NT2/D1 (cell line): ENCODE measurements at regions not wholly inside any gene's neighbourhood (a gene's known extent, or its start where the extent isn't known, plus 50 kb on each side); places are given as distances from the start of the nearest gene placed in this dataset.

ENCODE experiments used
- DNase-seq: peaks from one replicate; pipeline ENCODE4 v3.0.0-alpha.2; 2011; ENCODE audit warnings: low read depth, low spot score
- H3K27me3 ChIP-seq: 2 replicates; pipeline ENCODE4 v1.6.0; 2011; ENCODE audit warnings: mild to moderate bottlenecking; ENCODE audit not compliant: insufficient read length, insufficient read depth
- H3K36me3 ChIP-seq: 2 replicates; pipeline ENCODE4 v1.6.1; 2011; ENCODE audit warnings: mild to moderate bottlenecking, low read length, mixed read lengths; ENCODE audit not compliant: insufficient read depth, insufficient read length
- H3K4me1 ChIP-seq: 2 replicates; pipeline ENCODE4 v1.5.1; 2011; ENCODE audit not compliant: insufficient read depth, insufficient read length
- H3K4me3 ChIP-seq: 2 replicates; pipeline ENCODE4 v1.5.1; 2011; ENCODE audit warnings: low read depth; ENCODE audit not compliant: insufficient read length
- H3K9ac ChIP-seq: 2 replicates; pipeline ENCODE4 v1.6.0; 2011; ENCODE audit warnings: low read depth; ENCODE audit not compliant: insufficient read length
- H3K9me3 ChIP-seq: 2 replicates; pipeline ENCODE4 v1.5.1; 2011; ENCODE audit warnings: mild to moderate bottlenecking, low read length; ENCODE audit not compliant: insufficient read depth
- SUZ12 ChIP-seq: IDR thresholded peaks from 2 replicates; pipeline ENCODE4 v1.6.1; 2011; ENCODE audit not compliant: insufficient read length, insufficient read depth; ENCODE audit errors: extremely low read depth
- YY1 ChIP-seq: IDR thresholded peaks from 2 replicates; pipeline ENCODE4 v1.6.1; 2011; ENCODE audit not compliant: insufficient read length, insufficient read depth
- ZNF274 ChIP-seq: IDR thresholded peaks from 2 replicates; pipeline ENCODE4 v1.6.1; 2011; ENCODE audit warnings: mild to moderate bottlenecking, low read depth, low read length

DNA sequence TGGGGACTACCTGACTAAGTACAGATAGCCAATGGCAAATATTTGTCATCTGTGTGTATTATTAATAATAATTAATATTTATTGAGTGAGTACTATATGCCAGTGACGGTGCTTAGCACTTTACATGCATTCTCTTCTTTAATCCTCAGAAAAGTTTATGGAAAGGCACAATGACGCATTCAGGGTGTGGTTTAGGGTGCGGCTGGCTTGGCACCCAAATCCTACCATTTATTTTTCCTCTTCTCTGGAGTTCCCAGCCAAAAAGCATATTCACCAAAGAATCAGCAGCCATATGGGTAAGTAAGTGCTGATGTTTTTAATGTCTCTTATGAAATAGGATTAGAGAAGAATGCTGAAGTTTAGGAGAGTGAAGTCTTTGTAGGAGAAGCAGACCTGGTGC lies 140.4 kb upstream of the TP63 start:
- DNase-seq = no peak
- Histone ChIP-seq H3K4me3 (no peak overlapping the region), H3K4me1 (no peaks in the 10 kb centered on the region), H3K9me3 (no peaks in the 10 kb centered on the region), H3K36me3 (no peaks in the 10 kb centered on the region), H3K9ac (no peak overlapping the region), H3K27me3 (no peaks in the 10 kb centered on the region)
- TF ChIP-seq ZNF274 (no peak), SUZ12 (no peak), YY1 (no peak)

DNA sequence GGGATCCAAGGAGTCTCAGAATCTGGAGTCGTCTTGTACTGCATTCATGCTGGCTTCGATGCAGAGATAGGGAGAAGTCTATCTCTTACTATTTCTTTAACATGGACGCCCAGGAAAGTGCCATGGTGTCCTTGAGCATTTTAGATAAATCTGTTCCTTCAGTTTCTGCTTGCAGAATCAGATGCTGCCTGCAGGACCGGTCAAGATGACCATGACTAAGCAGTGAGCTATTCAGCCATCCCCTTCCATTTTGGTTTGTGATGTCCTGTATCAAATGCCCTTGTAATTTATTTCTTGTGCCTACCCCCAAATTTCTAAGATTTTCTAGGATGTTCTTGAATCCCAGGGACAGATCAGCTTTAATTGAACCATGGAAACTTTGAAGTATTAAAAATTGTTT lies 139.4 kb upstream of the TP63 start:
- no peaks in the 10 kb centered on the region for H3K36me3 ChIP-seq
- TF ChIP-seq YY1 (no peak), SUZ12 (no peak), ZNF274 (no peak)
- H3K4me3 ChIP-seq = no peak overlapping the region
- H3K9me3 ChIP-seq = no peaks in the 10 kb centered on the region
- H3K9ac ChIP-seq = no peak overlapping the region
- H3K4me1 ChIP-seq = no peaks in the 10 kb centered on the region
- H3K27me3 ChIP-seq = no peaks in the 10 kb centered on the region
- no peak for DNase-seq

DNA sequence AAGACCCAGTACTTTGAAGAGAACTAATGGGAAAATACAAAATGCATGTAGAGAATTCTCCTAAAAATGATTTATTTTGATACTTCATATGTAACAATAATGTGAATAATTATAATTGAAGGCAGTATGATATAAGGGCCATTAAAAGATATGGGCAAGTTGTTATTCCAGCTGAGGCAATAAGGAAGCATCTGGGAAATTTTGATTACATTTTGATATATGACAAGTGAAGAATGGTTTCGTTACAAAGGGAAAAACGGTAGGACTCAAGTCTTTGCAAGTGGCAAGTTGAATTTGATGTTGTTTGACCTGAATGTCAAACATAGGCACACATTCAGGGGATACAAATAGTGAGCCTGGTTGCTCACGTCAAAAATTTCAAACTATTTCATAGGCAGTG lies 137.9 kb upstream of the TP63 start:
- DNase-seq = no peak
- no peak for TF ChIP-seq ZNF274
- TF ChIP-seq SUZ12 = no peak
- no peak for TF ChIP-seq YY1
- Histone ChIP-seq H3K36me3 (no peaks in the 10 kb centered on the region), H3K9me3 (no peaks in the 10 kb centered on the region), H3K4me1 (no peaks in the 10 kb centered on the region), H3K9ac (no peak overlapping the region), H3K27me3 (no peaks in the 10 kb centered on the region), H3K4me3 (no peak overlapping the region)

DNA sequence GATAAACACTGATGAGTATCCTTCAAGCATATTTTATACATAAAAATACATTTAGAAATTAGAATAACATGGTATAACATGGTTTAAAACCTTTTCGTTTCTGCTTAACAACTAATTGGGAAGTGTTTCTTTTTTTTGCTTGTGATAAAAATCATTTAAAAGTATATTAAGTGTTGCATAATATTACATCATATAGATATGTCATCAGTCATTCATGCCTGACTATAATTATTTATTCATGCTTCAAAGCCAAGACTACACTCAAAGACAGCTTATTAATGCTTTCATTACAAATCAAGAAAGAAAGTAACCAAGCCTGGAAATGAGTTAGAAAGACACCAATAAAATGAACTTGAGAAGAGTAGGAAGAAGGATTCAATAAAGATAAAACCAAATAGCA lies 136.6 kb upstream of the TP63 start:
- no peak for DNase-seq
- Histone ChIP-seq H3K4me3 (no peak overlapping the region), H3K27me3 (no peaks in the 10 kb centered on the region), H3K36me3 (no peaks in the 10 kb centered on the region), H3K9me3 (no peaks in the 10 kb centered on the region), H3K4me1 (no peaks in the 10 kb centered on the region), H3K9ac (no peak overlapping the region)
- TF ChIP-seq SUZ12 = no peak
- TF ChIP-seq ZNF274 = no peak
- no peak for TF ChIP-seq YY1

DNA sequence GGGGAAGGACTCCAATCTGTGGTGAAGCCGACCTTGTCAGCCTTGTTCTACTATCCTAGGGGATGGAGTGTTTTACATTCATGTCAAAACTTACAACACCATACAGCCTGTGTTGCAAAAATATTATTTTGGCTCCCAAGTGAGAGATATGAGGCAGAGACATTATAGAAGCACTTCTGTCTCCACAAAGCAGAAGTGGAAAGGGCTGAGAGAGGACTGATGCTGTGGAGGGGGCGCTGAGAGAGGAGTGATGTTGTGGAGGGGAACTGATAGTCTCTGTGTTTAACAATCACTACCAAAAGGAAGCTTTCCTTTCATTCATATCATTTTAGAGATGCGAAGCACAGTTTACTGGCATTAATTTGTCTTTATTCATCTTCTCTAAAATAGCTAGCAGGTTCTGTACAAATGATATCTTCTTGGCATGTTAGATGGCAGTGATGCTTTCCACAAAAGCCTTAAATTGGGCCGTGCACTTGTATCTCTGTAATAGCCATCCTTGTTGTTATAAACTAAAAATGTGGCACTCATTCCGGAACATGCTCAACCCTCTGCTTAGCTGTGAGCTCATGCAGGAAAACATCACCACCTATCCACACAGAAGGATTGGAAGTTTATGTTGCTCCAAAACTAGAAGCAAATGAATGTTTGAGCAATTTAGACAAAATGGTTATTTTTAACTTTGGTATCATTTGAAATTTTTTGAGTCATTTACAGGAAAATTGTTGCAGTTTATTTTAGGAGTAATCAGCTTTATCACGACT lies 134.6 kb upstream of the TP63 start:
- DNase-seq = no peak
- Histone ChIP-seq H3K9ac (no peak overlapping the region), H3K9me3 (no peaks in the 10 kb centered on the region), H3K36me3 (no peaks in the 10 kb centered on the region), H3K27me3 (no peaks in the 10 kb centered on the region), H3K4me1 (no peaks in the 10 kb centered on the region), H3K4me3 (no peak overlapping the region)
- TF ChIP-seq YY1 (no peak), SUZ12 (no peak), ZNF274 (no peak)

DNA sequence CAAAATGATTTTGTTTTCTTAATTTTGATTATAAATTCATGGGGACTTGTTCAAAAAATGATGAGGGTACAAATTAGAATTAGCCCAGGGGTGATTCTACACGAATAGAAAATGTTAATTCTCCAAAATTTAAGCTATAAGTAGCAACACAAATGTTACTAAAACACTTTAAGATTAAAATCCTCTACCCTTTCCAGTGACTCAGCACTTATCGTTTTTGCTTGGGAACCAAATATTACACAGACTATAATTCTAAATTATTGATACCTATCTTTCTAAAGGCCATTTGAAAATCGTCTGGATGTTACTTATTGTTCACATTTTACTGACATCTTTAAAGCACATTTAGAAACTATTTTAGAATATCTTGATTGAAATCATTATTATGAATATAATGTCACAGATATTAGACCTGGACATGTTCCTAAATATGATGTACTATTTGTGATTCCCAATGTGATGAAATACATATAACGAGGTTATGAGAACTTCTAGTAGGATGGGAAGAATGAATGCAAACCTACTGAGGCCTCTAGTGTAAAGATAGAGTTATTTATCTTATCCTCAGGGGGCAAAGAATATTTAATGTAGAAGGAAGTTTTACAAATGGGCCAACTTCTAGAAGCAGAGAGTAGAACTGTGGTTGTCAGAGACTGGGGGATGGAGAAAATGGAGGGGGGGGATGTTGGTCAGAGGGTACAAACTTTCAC lies 132.0 kb upstream of the TP63 start:
- H3K9ac ChIP-seq = no peak overlapping the region
- no peaks in the 10 kb centered on the region for H3K36me3 ChIP-seq
- no peak for DNase-seq
- H3K4me3 ChIP-seq = no peak overlapping the region
- no peaks in the 10 kb centered on the region for H3K9me3 ChIP-seq
- TF ChIP-seq SUZ12 (no peak), YY1 (no peak), ZNF274 (no peak)
- no peaks in the 10 kb centered on the region for H3K27me3 ChIP-seq
- no peaks in the 10 kb centered on the region for H3K4me1 ChIP-seq

DNA sequence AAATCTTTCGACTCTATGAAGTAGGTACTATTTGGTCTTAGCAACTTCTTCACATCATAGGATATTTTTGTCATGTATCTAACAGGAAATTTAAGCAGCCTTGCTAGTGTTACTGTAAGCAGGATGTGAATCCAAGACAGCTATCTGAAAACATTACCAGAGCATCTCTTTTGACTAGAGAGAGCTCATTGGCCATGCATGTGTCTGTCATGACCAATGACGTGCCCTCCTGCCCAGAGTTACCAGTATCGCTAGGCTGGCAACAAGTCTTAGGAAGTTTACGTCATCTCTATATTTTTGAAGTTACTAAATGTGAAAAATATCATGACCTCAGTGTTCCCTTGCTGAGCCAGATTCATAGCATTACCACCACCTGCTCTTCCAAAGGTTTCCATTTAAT lies 130.9 kb upstream of the TP63 start:
- H3K27me3 ChIP-seq = no peaks in the 10 kb centered on the region
- no peak for TF ChIP-seq SUZ12
- no peak for TF ChIP-seq YY1
- TF ChIP-seq ZNF274 = no peak
- no peaks in the 10 kb centered on the region for H3K36me3 ChIP-seq
- no peak for DNase-seq
- no peaks in the 10 kb centered on the region for H3K4me1 ChIP-seq
- no peak overlapping the region for H3K4me3 ChIP-seq
- H3K9me3 ChIP-seq = no peaks in the 10 kb centered on the region
- no peak overlapping the region for H3K9ac ChIP-seq
